ENCODE measurements at regions not wholly inside any gene's neighbourhood (a gene's known extent, or its start where the extent isn't known, plus 50 kb on each side); places are given as distances from the start of the nearest gene placed in this dataset.

- TF ChIP-seq POLR2AphosphoS5 (IDR thresholded peaks at IDR 0.05; ENCODE audit: borderline replicate concordance, low read depth, low read length) (no peak), EZH2 (IDR thresholded peaks at IDR 0.05) (no peak)
Observed at GRCh38 chr3:194950906-194951628, 265.4 kb downstream of the FAM43A start.

All from SK-N-MC (cell line).